ENCODE measurements at regions not wholly inside any gene's neighbourhood (a gene's known extent, or its start where the extent isn't known, plus 50 kb on each side); places are given as distances from the start of the nearest gene placed in this dataset.

- no peaks in the 10 kb centered on the region for H3K36me3 ChIP-seq
- H3K27ac ChIP-seq, result no peak overlapping the region
- intact Hi-C loops (cut with DNase I; ENCODE audit: low total_unique reads), result no loop called here
- H3K4me1 ChIP-seq, result no peaks in the 10 kb centered on the region
- H3K27me3 ChIP-seq, result no peaks in the 10 kb centered on the region
- H3K4me3 ChIP-seq, result no peak overlapping the region
- DNase-seq, result no peak
- TF ChIP-seq CTCF (IDR thresholded peaks at IDR 0.05), result no peak
- no peak for TF ChIP-seq POLR2A (IDR thresholded peaks at IDR 0.05)
- H3K9me3 ChIP-seq, result no peaks in the 10 kb centered on the region
Observed at GRCh38 chr9:119074017-119074416, 295.2 kb downstream of the BRINP1 start.

- H3K4me1 ChIP-seq, result no peaks in the 10 kb centered on the region
- intact Hi-C loops (cut with DNase I; ENCODE audit: low total_unique reads), result no loop called here
- H3K4me3 ChIP-seq, result no peak overlapping the region
- H3K27me3 ChIP-seq, result no peaks in the 10 kb centered on the region
- no peaks in the 10 kb centered on the region for H3K9me3 ChIP-seq
- no peaks in the 10 kb centered on the region for H3K36me3 ChIP-seq
- no peak for DNase-seq
- TF ChIP-seq CTCF (IDR thresholded peaks at IDR 0.05), result no peak
- TF ChIP-seq POLR2A (IDR thresholded peaks at IDR 0.05), result no peak
- H3K27ac ChIP-seq, result no peak overlapping the region
Observed at GRCh38 chr9:119078015-119078414, 291.2 kb downstream of the BRINP1 start.

GRCh38 chr9:119083673-119084072, 285.6 kb downstream of the BRINP1 start:
- Histone ChIP-seq H3K4me3 (no peak overlapping the region), H3K36me3 (no peaks in the 10 kb centered on the region), H3K27me3 (no peaks in the 10 kb centered on the region), H3K9me3 (no peaks in the 10 kb centered on the region), H3K4me1 (no peaks in the 10 kb centered on the region), H3K27ac (no peak overlapping the region)
- DNase-seq, result no peak
- no peak for TF ChIP-seq POLR2A (IDR thresholded peaks at IDR 0.05)
- intact Hi-C loops (cut with DNase I; ENCODE audit: low total_unique reads), result no loop called here

GRCh38 chr9:119086590-119086989, 282.6 kb downstream of the BRINP1 start:
- Histone ChIP-seq H3K27ac (no peak overlapping the region), H3K4me1 (no peaks in the 10 kb centered on the region), H3K9me3 (no peaks in the 10 kb centered on the region), H3K36me3 (no peaks in the 10 kb centered on the region), H3K27me3 (no peaks in the 10 kb centered on the region), H3K4me3 (no peak overlapping the region)
- intact Hi-C loops (cut with DNase I; ENCODE audit: low total_unique reads), result no loop called here
- TF ChIP-seq POLR2A (IDR thresholded peaks at IDR 0.05) (no peak), CTCF (IDR thresholded peaks at IDR 0.05) (no peak)
- DNase-seq, result no peak

GRCh38 chr9:119088002-119088547, 281.2 kb downstream of the BRINP1 start:
- no peaks in the 10 kb centered on the region for H3K9me3 ChIP-seq
- DNase-seq, result no peak
- no peaks in the 10 kb centered on the region for H3K4me1 ChIP-seq
- no peak overlapping the region for H3K4me3 ChIP-seq
- H3K27ac ChIP-seq, result no peak overlapping the region
- intact Hi-C loops (cut with DNase I; ENCODE audit: low total_unique reads), result no loop called here
- no peaks in the 10 kb centered on the region for H3K36me3 ChIP-seq
- no peaks in the 10 kb centered on the region for H3K27me3 ChIP-seq
- TF ChIP-seq CTCF (IDR thresholded peaks at IDR 0.05), result no peak
- TF ChIP-seq POLR2A (IDR thresholded peaks at IDR 0.05), result no peak

GRCh38 chr9:119091074-119091473, 278.2 kb downstream of the BRINP1 start:
- Histone ChIP-seq H3K9me3 (no peaks in the 10 kb centered on the region), H3K36me3 (no peaks in the 10 kb centered on the region), H3K27me3 (no peaks in the 10 kb centered on the region), H3K4me3 (no peak overlapping the region), H3K27ac (no peak overlapping the region), H3K4me1 (no peaks in the 10 kb centered on the region)
- TF ChIP-seq CTCF (IDR thresholded peaks at IDR 0.05) (no peak), POLR2A (IDR thresholded peaks at IDR 0.05) (no peak)
- intact Hi-C loops (cut with DNase I; ENCODE audit: low total_unique reads), result no loop called here
- DNase-seq, result no peak
